Panc1 (cell line): ENCODE measurements at regions not wholly inside any gene's neighbourhood (a gene's known extent, or its start where the extent isn't known, plus 50 kb on each side); places are given as distances from the start of the nearest gene placed in this dataset.

Source experiments
- ATAC-seq: fragments of 200-7000 bp; cut with Tn5 transposase; 2 replicates; pipeline ENCODE4 v1.9.1; 2020; ENCODE audit warnings: mild to moderate bottlenecking, moderate library complexity
- BruUV-seq: library from RNA; stranded (reverse); fragments of 400-500 nt; replicated peaks from 2 replicates; lab custom pipeline; 2021; lab: Mats Ljungman, UMichigan
- CTCF ChIA-PET: fragments of 300-600 bp; sonication (Branson Sonifier 250); formaldehyde crosslinking; loops from one replicate; lab custom pipeline; 2022; ENCODE audit warnings: antibody characterized with exemption; lab: Charles Lee
- POLR2A ChIA-PET: fragments of 300-600 bp; sonication (Branson Sonifier 250); formaldehyde crosslinking; loops from one replicate; lab custom pipeline; 2022; ENCODE audit warnings: antibody characterized with exemption; lab: Charles Lee
- DNase-seq: peaks from one replicate; pipeline ENCODE4 v3.0.0-alpha.2; 2010; ENCODE audit warnings: low read depth, low spot score
- H3K27ac ChIP-seq: 2 replicates; pipeline ENCODE4 v1.5.1; 2011; ENCODE audit warnings: mild to moderate bottlenecking, low read length, inconsistent platforms
- H3K27me3 ChIP-seq: fragments of 200-500 bp; sonication (Bioruptor generic); 2 replicates; pipeline ENCODE4 v1.6.0; 2014; ENCODE audit warnings: low read length, inconsistent platforms; ENCODE audit not compliant: control insufficient read depth, insufficient read depth
- H3K36me3 ChIP-seq: fragments of 200-500 bp; sonication (Bioruptor generic); 2 replicates; pipeline ENCODE4 v1.5.1; 2014; ENCODE audit warnings: inconsistent platforms, mild to moderate bottlenecking, low read length, moderate library complexity; ENCODE audit not compliant: control insufficient read depth, insufficient read depth
- H3K4me1 ChIP-seq: 2 replicates; pipeline ENCODE4 v1.5.1; 2011; ENCODE audit warnings: inconsistent platforms, mild to moderate bottlenecking, low read length, moderate library complexity; ENCODE audit not compliant: control insufficient read depth, insufficient read depth
- H3K4me3 ChIP-seq, 2 experiments: 2 replicates each; pipeline ENCODE4 v1.5.1; 2011 to 2012; ENCODE audit warnings: low read depth in 2 of 2, low read length in 2 of 2, mild to moderate bottlenecking in 2 of 2, inconsistent platforms in 1 of 2, moderate library complexity in 1 of 2
- H3K9me3 ChIP-seq: fragments of 200-500 bp; sonication (Bioruptor generic); 2 replicates; pipeline ENCODE4 v1.5.1; 2014; ENCODE audit warnings: low read depth, mild to moderate bottlenecking, inconsistent platforms, low read length, moderate library complexity; ENCODE audit not compliant: control insufficient read depth, insufficient read depth
- POLR2AphosphoS5 ChIP-seq: IDR thresholded peaks from 2 replicates; pipeline ENCODE4 v1.6.1; 2012; ENCODE audit warnings: mild to moderate bottlenecking, low read depth, low read length, moderate library complexity
- SIN3A ChIP-seq: IDR thresholded peaks from 2 replicates; pipeline ENCODE4 v1.6.1; 2012; ENCODE audit warnings: low read depth, mild to moderate bottlenecking, low read length, moderate library complexity, borderline replicate concordance; ENCODE audit not compliant: insufficient read depth
- TCF7L2 ChIP-seq: IDR thresholded peaks from 2 replicates; pipeline ENCODE4 v1.6.1; 2011; ENCODE audit warnings: mild to moderate bottlenecking, low read depth, low read length, inconsistent platforms
- in situ Hi-C: cut with HindIII; loops from 2 replicates; pipeline ENCODE4 v1.10.0; 2016; ENCODE audit warnings: low sequenced_read_pairs, low pct_unique_long_range_greater_than_20kb
- intact Hi-C: fragments of 100-400 bp; cut with micrococcal nuclease; formaldehyde crosslinking; loops from one replicate; pipeline ENCODE4 v1.10.0; 2022; ENCODE audit not compliant: unreplicated experiment
- TF ChIP-seq, protein P1 (sequence below): fragments of 450-650 bp; IDR thresholded peaks from 2 replicates; pipeline ENCODE4 v1.5.1; 2017; ENCODE audit warnings: mild to moderate bottlenecking
- TF ChIP-seq, protein P2 (sequence below), 2 experiments: IDR thresholded peaks; 2 replicates each; pipeline ENCODE4 v1.6.1; 2011 to 2012; ENCODE audit warnings: low read depth in 2 of 2, control low read depth in 1 of 2, low read length in 1 of 2, mild to moderate bottlenecking in 1 of 2, moderate library complexity in 1 of 2; ENCODE audit not compliant: insufficient read depth in 1 of 2

DNA sequence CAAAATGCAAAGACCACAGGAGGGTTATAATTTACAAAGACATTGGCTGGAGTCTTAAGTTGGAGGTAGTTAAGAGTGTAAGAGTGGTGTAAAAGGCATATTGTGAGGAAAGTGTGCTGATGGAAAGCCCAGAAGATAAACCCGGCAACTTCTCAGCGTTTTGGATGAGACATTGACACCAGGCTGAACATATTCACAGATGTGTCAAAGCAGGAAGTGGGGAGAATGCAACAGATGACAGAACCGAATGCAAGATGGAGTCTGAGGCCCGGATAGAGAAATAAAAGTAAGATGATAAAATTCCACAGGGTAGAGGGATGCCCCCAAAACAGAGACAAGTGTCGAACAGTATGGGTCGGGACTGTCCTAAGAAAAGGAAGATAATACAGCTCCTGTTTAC is 230.4 kb upstream of the TMEM72 start:
- no peak overlapping the region for H3K27ac ChIP-seq
- CTCF ChIA-PET = no interaction called here
- intact Hi-C loops (no loop called here), in situ Hi-C loops (no loop called here)
- BruUV-seq = no TSS peak
- H3K9me3 ChIP-seq = no peaks in the 10 kb centered on the region
- no peak for DNase-seq
- no peaks in the 10 kb centered on the region for H3K36me3 ChIP-seq
- ATAC-seq = no peak
- H3K4me1 ChIP-seq = no peaks in the 10 kb centered on the region
- H3K27me3 ChIP-seq = 0 out of 2 replicates have a peak, but pooled peaks cover 7% of the 10 kb centered on the region
- no peak overlapping the region for H3K4me3 ChIP-seq
- TF ChIP-seq POLR2AphosphoS5 (no peak), SIN3A (no peak), TCF7L2 (no peak)
- TF ChIP-seq, protein P1, sequence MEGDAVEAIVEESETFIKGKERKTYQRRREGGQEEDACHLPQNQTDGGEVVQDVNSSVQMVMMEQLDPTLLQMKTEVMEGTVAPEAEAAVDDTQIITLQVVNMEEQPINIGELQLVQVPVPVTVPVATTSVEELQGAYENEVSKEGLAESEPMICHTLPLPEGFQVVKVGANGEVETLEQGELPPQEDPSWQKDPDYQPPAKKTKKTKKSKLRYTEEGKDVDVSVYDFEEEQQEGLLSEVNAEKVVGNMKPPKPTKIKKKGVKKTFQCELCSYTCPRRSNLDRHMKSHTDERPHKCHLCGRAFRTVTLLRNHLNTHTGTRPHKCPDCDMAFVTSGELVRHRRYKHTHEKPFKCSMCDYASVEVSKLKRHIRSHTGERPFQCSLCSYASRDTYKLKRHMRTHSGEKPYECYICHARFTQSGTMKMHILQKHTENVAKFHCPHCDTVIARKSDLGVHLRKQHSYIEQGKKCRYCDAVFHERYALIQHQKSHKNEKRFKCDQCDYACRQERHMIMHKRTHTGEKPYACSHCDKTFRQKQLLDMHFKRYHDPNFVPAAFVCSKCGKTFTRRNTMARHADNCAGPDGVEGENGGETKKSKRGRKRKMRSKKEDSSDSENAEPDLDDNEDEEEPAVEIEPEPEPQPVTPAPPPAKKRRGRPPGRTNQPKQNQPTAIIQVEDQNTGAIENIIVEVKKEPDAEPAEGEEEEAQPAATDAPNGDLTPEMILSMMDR = no peak
- TF ChIP-seq, protein P2, sequence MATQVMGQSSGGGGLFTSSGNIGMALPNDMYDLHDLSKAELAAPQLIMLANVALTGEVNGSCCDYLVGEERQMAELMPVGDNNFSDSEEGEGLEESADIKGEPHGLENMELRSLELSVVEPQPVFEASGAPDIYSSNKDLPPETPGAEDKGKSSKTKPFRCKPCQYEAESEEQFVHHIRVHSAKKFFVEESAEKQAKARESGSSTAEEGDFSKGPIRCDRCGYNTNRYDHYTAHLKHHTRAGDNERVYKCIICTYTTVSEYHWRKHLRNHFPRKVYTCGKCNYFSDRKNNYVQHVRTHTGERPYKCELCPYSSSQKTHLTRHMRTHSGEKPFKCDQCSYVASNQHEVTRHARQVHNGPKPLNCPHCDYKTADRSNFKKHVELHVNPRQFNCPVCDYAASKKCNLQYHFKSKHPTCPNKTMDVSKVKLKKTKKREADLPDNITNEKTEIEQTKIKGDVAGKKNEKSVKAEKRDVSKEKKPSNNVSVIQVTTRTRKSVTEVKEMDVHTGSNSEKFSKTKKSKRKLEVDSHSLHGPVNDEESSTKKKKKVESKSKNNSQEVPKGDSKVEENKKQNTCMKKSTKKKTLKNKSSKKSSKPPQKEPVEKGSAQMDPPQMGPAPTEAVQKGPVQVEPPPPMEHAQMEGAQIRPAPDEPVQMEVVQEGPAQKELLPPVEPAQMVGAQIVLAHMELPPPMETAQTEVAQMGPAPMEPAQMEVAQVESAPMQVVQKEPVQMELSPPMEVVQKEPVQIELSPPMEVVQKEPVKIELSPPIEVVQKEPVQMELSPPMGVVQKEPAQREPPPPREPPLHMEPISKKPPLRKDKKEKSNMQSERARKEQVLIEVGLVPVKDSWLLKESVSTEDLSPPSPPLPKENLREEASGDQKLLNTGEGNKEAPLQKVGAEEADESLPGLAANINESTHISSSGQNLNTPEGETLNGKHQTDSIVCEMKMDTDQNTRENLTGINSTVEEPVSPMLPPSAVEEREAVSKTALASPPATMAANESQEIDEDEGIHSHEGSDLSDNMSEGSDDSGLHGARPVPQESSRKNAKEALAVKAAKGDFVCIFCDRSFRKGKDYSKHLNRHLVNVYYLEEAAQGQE (IDR thresholded peaks at IDR 0.05; ENCODE audit: insufficient read depth in 1 of 2, low read depth in 2 of 2, low read length in 1 of 2) = no peak
- POLR2A ChIA-PET = no interaction called here

- no peaks in the 10 kb centered on the region for H3K9me3 ChIP-seq
- 0 out of 2 replicates have a peak, but pooled peaks cover 5% of the 10 kb centered on the region for H3K27me3 ChIP-seq
- ChIA-PET POLR2A (no interaction called here), CTCF (no interaction called here)
- H3K27ac ChIP-seq = no peak overlapping the region
- no peaks in the 10 kb centered on the region for H3K4me1 ChIP-seq
- DNase-seq (no peak), ATAC-seq (no peak)
- in situ Hi-C loops (no loop called here), intact Hi-C loops (no loop called here)
- no peak overlapping the region for H3K4me3 ChIP-seq
- TF ChIP-seq, protein P1 = no peak
- TF ChIP-seq, protein P2 (IDR thresholded peaks at IDR 0.05; ENCODE audit: insufficient read depth in 1 of 2, low read depth in 2 of 2, low read length in 1 of 2) = no peak
- TF ChIP-seq TCF7L2 = no peak
- no peak for TF ChIP-seq POLR2AphosphoS5
- no peak for TF ChIP-seq SIN3A
- H3K36me3 ChIP-seq = no peaks in the 10 kb centered on the region
- no TSS peak for BruUV-seq
These were observed 228.6 kb upstream of the TMEM72 start for GRCh38 chr10:44682507-44682906.
